ENCODE measurements at regions not wholly inside any gene's neighbourhood (a gene's known extent, or its start where the extent isn't known, plus 50 kb on each side); places are given as distances from the start of the nearest gene placed in this dataset.

GRCh38 chr2:57450170-57450569 lies 596.4 kb upstream of the VRK2 start:
- H3K4ac ChIP-seq (ENCODE audit: low read depth, low read length), result no peak overlapping the region
- H4K12ac ChIP-seq (ENCODE audit: low read depth, low read length), result no peak overlapping the region
- no peak overlapping the region for H4K91ac ChIP-seq (ENCODE audit: low read depth, low read length)
- H3K79me1 ChIP-seq (ENCODE audit: low read length), result no peaks in the 10 kb centered on the region
- no peak overlapping the region for H3K4me2 ChIP-seq (ENCODE audit: low read length)
- no peak overlapping the region for H3K14ac ChIP-seq (ENCODE audit: low read length)
- H3K36me3 ChIP-seq (ENCODE audit: control insufficient read depth in 1 of 2, insufficient read depth in 2 of 2, low read length in 2 of 2), result no peaks in the 10 kb centered on the region
- no peaks in the 10 kb centered on the region for H3K27me3 ChIP-seq (ENCODE audit: insufficient read depth, low read length)
- no peak overlapping the region for H3K23ac ChIP-seq (ENCODE audit: low read length)
- DNase-seq, result no peak
- H2BK120ac ChIP-seq (ENCODE audit: insufficient read depth, low read length, poor library complexity), result no peak overlapping the region
- no peak overlapping the region for H4K8ac ChIP-seq (ENCODE audit: low read depth, low read length)
- no peak overlapping the region for H3K27ac ChIP-seq (ENCODE audit: low read depth, low read length)
- H3K9me3 ChIP-seq (ENCODE audit: insufficient read depth, low read depth, low read length), result no peaks in the 10 kb centered on the region
- H2AK5ac ChIP-seq (ENCODE audit: low read length), result no peak overlapping the region
- H3K9ac ChIP-seq (ENCODE audit: low read length), result no peak overlapping the region
- no peak overlapping the region for H3K4me3 ChIP-seq (ENCODE audit: low read depth, low read length)
- no peak overlapping the region for H3K18ac ChIP-seq (ENCODE audit: low read length)
- no peaks in the 10 kb centered on the region for H3K4me1 ChIP-seq (ENCODE audit: control insufficient read depth in 1 of 2, insufficient read depth in 2 of 2, low read length in 2 of 2)
- H2BK5ac ChIP-seq (ENCODE audit: low read depth, low read length, poor library complexity), result no peak overlapping the region
- H2BK12ac ChIP-seq (ENCODE audit: low read length), result no peak overlapping the region
- no peaks in the 10 kb centered on the region for H3K79me2 ChIP-seq (ENCODE audit: control insufficient read depth, insufficient read depth, low read length, poor library complexity)
- H2AFZ ChIP-seq (ENCODE audit: insufficient read depth, low read length, poor library complexity), result no peak overlapping the region

- no peak overlapping the region for H3K4ac ChIP-seq (ENCODE audit: low read depth, low read length)
- no CpG with 5 or more reads among the region's 4 CpGs for WGBS (ENCODE audit: extremely low coverage, insufficient coverage, insufficient read length)
- no peaks in the 10 kb centered on the region for H3K79me2 ChIP-seq (ENCODE audit: control insufficient read depth, insufficient read depth, low read length, poor library complexity)
- H3K36me3 ChIP-seq (ENCODE audit: control insufficient read depth in 1 of 2, insufficient read depth in 2 of 2, low read length in 2 of 2), result no peaks in the 10 kb centered on the region
- no peak overlapping the region for H4K91ac ChIP-seq (ENCODE audit: low read depth, low read length)
- H2AFZ ChIP-seq (ENCODE audit: insufficient read depth, low read length, poor library complexity), result no peak overlapping the region
- H3K9me3 ChIP-seq (ENCODE audit: insufficient read depth, low read depth, low read length), result no peaks in the 10 kb centered on the region
- H3K14ac ChIP-seq (ENCODE audit: low read length), result no peak overlapping the region
- H2BK12ac ChIP-seq (ENCODE audit: low read length), result no peak overlapping the region
- H2AK5ac ChIP-seq (ENCODE audit: low read length), result no peak overlapping the region
- no peak overlapping the region for H3K23ac ChIP-seq (ENCODE audit: low read length)
- no peak overlapping the region for H3K4me3 ChIP-seq (ENCODE audit: low read depth, low read length)
- no peak overlapping the region for H4K8ac ChIP-seq (ENCODE audit: low read depth, low read length)
- no peak overlapping the region for H2BK120ac ChIP-seq (ENCODE audit: insufficient read depth, low read length, poor library complexity)
- no peak overlapping the region for H2BK5ac ChIP-seq (ENCODE audit: low read depth, low read length, poor library complexity)
- H4K12ac ChIP-seq (ENCODE audit: low read depth, low read length), result no peak overlapping the region
- no peaks in the 10 kb centered on the region for H3K27me3 ChIP-seq (ENCODE audit: insufficient read depth, low read length)
- no peak overlapping the region for H3K18ac ChIP-seq (ENCODE audit: low read length)
- DNase-seq, result no peak
- H3K27ac ChIP-seq (ENCODE audit: low read depth, low read length), result no peak overlapping the region
- H3K4me1 ChIP-seq (ENCODE audit: control insufficient read depth in 1 of 2, insufficient read depth in 2 of 2, low read length in 2 of 2), result no peaks in the 10 kb centered on the region
- H3K4me2 ChIP-seq (ENCODE audit: low read length), result no peak overlapping the region
- no peaks in the 10 kb centered on the region for H3K79me1 ChIP-seq (ENCODE audit: low read length)
- H3K9ac ChIP-seq (ENCODE audit: low read length), result no peak overlapping the region
Measured at GRCh38 chr2:57452634-57453033, 594.0 kb upstream of the VRK2 start.

GRCh38 chr2:57453945-57454344 lies 592.7 kb upstream of the VRK2 start:
- Histone ChIP-seq H4K91ac (ENCODE audit: low read depth, low read length) (no peak overlapping the region), H3K23ac (ENCODE audit: low read length) (no peak overlapping the region), H3K27ac (ENCODE audit: low read depth, low read length) (no peak overlapping the region), H2BK120ac (ENCODE audit: insufficient read depth, low read length, poor library complexity) (no peak overlapping the region), H3K18ac (ENCODE audit: low read length) (no peak overlapping the region), H3K4me3 (ENCODE audit: low read depth, low read length) (no peak overlapping the region), H3K14ac (ENCODE audit: low read length) (no peak overlapping the region), H4K12ac (ENCODE audit: low read depth, low read length) (no peak overlapping the region), H3K9me3 (ENCODE audit: insufficient read depth, low read depth, low read length) (no peaks in the 10 kb centered on the region), H3K9ac (ENCODE audit: low read length) (no peak overlapping the region), H3K79me2 (ENCODE audit: control insufficient read depth, insufficient read depth, low read length, poor library complexity) (no peaks in the 10 kb centered on the region), H3K4ac (ENCODE audit: low read depth, low read length) (no peak overlapping the region), H2AFZ (ENCODE audit: insufficient read depth, low read length, poor library complexity) (no peak overlapping the region), H4K8ac (ENCODE audit: low read depth, low read length) (no peak overlapping the region), H3K4me2 (ENCODE audit: low read length) (no peak overlapping the region), H2BK12ac (ENCODE audit: low read length) (no peak overlapping the region), H3K4me1 (ENCODE audit: control insufficient read depth in 1 of 2, insufficient read depth in 2 of 2, low read length in 2 of 2) (no peaks in the 10 kb centered on the region), H3K79me1 (ENCODE audit: low read length) (no peaks in the 10 kb centered on the region), H3K27me3 (ENCODE audit: insufficient read depth, low read length) (no peaks in the 10 kb centered on the region), H2AK5ac (ENCODE audit: low read length) (no peak overlapping the region), H2BK5ac (ENCODE audit: low read depth, low read length, poor library complexity) (no peak overlapping the region), H3K36me3 (ENCODE audit: control insufficient read depth in 1 of 2, insufficient read depth in 2 of 2, low read length in 2 of 2) (no peaks in the 10 kb centered on the region)
- no CpG with 5 or more reads among the region's 1 CpG for WGBS (ENCODE audit: extremely low coverage, insufficient coverage, insufficient read length)
- no peak for DNase-seq

GRCh38 chr2:57460396-57461276 lies 586.0 kb upstream of the VRK2 start:
- Histone ChIP-seq H3K4me3 (ENCODE audit: low read depth, low read length) (no peak overlapping the region), H3K36me3 (ENCODE audit: control insufficient read depth in 1 of 2, insufficient read depth in 2 of 2, low read length in 2 of 2) (no peaks in the 10 kb centered on the region), H3K4me1 (ENCODE audit: control insufficient read depth in 1 of 2, insufficient read depth in 2 of 2, low read length in 2 of 2) (no peaks in the 10 kb centered on the region), H4K12ac (ENCODE audit: low read depth, low read length) (no peak overlapping the region), H2BK5ac (ENCODE audit: low read depth, low read length, poor library complexity) (no peak overlapping the region), H3K9me3 (ENCODE audit: insufficient read depth, low read depth, low read length) (no peaks in the 10 kb centered on the region), H3K14ac (ENCODE audit: low read length) (no peak overlapping the region), H3K27me3 (ENCODE audit: insufficient read depth, low read length) (no peaks in the 10 kb centered on the region), H2BK12ac (ENCODE audit: low read length) (no peak overlapping the region), H2AFZ (ENCODE audit: insufficient read depth, low read length, poor library complexity) (no peak overlapping the region), H3K9ac (ENCODE audit: low read length) (no peak overlapping the region), H2AK5ac (ENCODE audit: low read length) (no peak overlapping the region), H2BK120ac (ENCODE audit: insufficient read depth, low read length, poor library complexity) (no peak overlapping the region), H4K91ac (ENCODE audit: low read depth, low read length) (no peak overlapping the region), H4K8ac (ENCODE audit: low read depth, low read length) (no peak overlapping the region), H3K4ac (ENCODE audit: low read depth, low read length) (no peak overlapping the region), H3K79me1 (ENCODE audit: low read length) (no peaks in the 10 kb centered on the region), H3K23ac (ENCODE audit: low read length) (no peak overlapping the region), H3K4me2 (ENCODE audit: low read length) (no peak overlapping the region), H3K27ac (ENCODE audit: low read depth, low read length) (no peak overlapping the region), H3K79me2 (ENCODE audit: control insufficient read depth, insufficient read depth, low read length, poor library complexity) (no peaks in the 10 kb centered on the region), H3K18ac (ENCODE audit: low read length) (no peak overlapping the region)
- no peak for DNase-seq
- no CpG with 5 or more reads among the region's 2 CpGs for WGBS (ENCODE audit: extremely low coverage, insufficient coverage, insufficient read length)
